OCI-LY7 (cell line): ENCODE measurements at regions not wholly inside any gene's neighbourhood (a gene's known extent, or its start where the extent isn't known, plus 50 kb on each side); places are given as distances from the start of the nearest gene placed in this dataset.

ENCODE experiments used
- CTCF ChIP-seq: fragments of 200-600 bp; sonication (generic); conservative IDR thresholded peaks from 2 replicates; pipeline ENCODE4 v1.5.1; 2014; ENCODE audit warnings: mild to moderate bottlenecking, antibody characterized with exemption, low read length, moderate library complexity, mixed read lengths
- EZH2phosphoT487 ChIP-seq: fragments of 200-600 bp; sonication (generic); IDR thresholded peaks from 2 replicates; pipeline ENCODE4 v1.6.1; 2018; ENCODE audit warnings: low read depth, borderline replicate concordance, mild to moderate bottlenecking, mixed run types, antibody characterized with exemption, low read length, moderate library complexity, mixed read lengths

GRCh38 chr11:134951305-134951700 is 539.3 kb upstream of the B3GAT1 start:
- TF ChIP-seq CTCF, result no peak
- no peak for TF ChIP-seq EZH2phosphoT487
